IMR-90 (cell line): ENCODE measurements at regions not wholly inside any gene's neighbourhood (a gene's known extent, or its start where the extent isn't known, plus 50 kb on each side); places are given as distances from the start of the nearest gene placed in this dataset.
A peak's percentile ranks its signal among the peaks of the same experiment; 100 is the strongest.

ENCODE experiments used
- ATAC-seq: fragments of 200-7000 bp; cut with Tn5 transposase; 2 replicates; pipeline ENCODE4 v1.9.1; 2020; ENCODE audit warnings: low read depth, mild to moderate bottlenecking, moderate library complexity
- BruUV-seq: library from RNA; stranded (reverse); fragments of 400-500 nt; replicated peaks from 2 replicates; lab custom pipeline; 2021; lab: Mats Ljungman, UMichigan
- CTCF ChIA-PET: fragments of 300-600 bp; formaldehyde crosslinking; extraction: SDS; loops from one replicate; lab custom pipeline; 2021; ENCODE audit warnings: antibody characterized with exemption; lab: Yijun Ruan, JAX
- POLR2A ChIA-PET: fragments of 300-600 bp; sonication (Branson Sonifier 250); formaldehyde crosslinking; loops from one replicate; lab custom pipeline; 2022; ENCODE audit warnings: antibody characterized with exemption; ENCODE audit not compliant: unreplicated experiment; lab: Charles Lee
- DNase-seq: peaks from one replicate; pipeline ENCODE4 v3.0.0; 2013
- H2AFZ ChIP-seq: replicated peaks from 2 replicates; pipeline ENCODE3; 2013; ENCODE audit warnings: low read length, mild to moderate bottlenecking; ENCODE audit not compliant: poor library complexity
- H2AK5ac ChIP-seq: 2 replicates; pipeline ENCODE4 v1.6.1; 2013; ENCODE audit warnings: low read depth, low read length, inconsistent platforms
- H2AK9ac ChIP-seq: replicated peaks from 2 replicates; pipeline ENCODE3; 2013; ENCODE audit warnings: mild to moderate bottlenecking, low read depth, low read length, moderate library complexity; ENCODE audit not compliant: poor library complexity
- H2BK120ac ChIP-seq: 2 replicates; pipeline ENCODE4 v1.6.1; 2013; ENCODE audit warnings: low read depth, low read length, inconsistent platforms
- H2BK15ac ChIP-seq: 3 replicates; pipeline ENCODE4 v1.6.1; 2013; ENCODE audit warnings: low read depth, low read length, inconsistent platforms
- H2BK20ac ChIP-seq: 2 replicates; pipeline ENCODE4 v1.6.1; 2013; ENCODE audit warnings: low read depth, mild to moderate bottlenecking, inconsistent platforms, low read length, moderate library complexity
- H2BK5ac ChIP-seq: 2 replicates; pipeline ENCODE4 v1.6.1; 2013; ENCODE audit warnings: mild to moderate bottlenecking, low read depth, low read length, inconsistent platforms; ENCODE audit not compliant: poor library complexity, severe bottlenecking
- H3K14ac ChIP-seq: replicated peaks from 2 replicates; pipeline ENCODE4 v1.6.1; 2013; ENCODE audit warnings: low read depth, low read length, inconsistent platforms
- H3K18ac ChIP-seq: 2 replicates; pipeline ENCODE4 v1.6.1; 2013; ENCODE audit warnings: low read depth, low read length, control low read depth
- H3K23ac ChIP-seq: 2 replicates; pipeline ENCODE4 v1.6.1; 2013; ENCODE audit warnings: low read depth, low read length, inconsistent platforms
- H3K27ac ChIP-seq: 2 replicates; pipeline ENCODE4 v1.5.1; 2013; ENCODE audit warnings: mild to moderate bottlenecking, control low read depth, low read length; ENCODE audit not compliant: insufficient read depth
- H3K27me3 ChIP-seq: 2 replicates; pipeline ENCODE4 v1.6.1; 2013; ENCODE audit warnings: low read length; ENCODE audit not compliant: control insufficient read depth, insufficient read depth
- H3K36me3 ChIP-seq: 2 replicates; pipeline ENCODE4 v1.6.1; 2013; ENCODE audit warnings: low read length, mixed read lengths; ENCODE audit not compliant: control insufficient read depth, insufficient read depth
- H3K4ac ChIP-seq: 2 replicates; pipeline ENCODE4 v1.6.1; 2013; ENCODE audit warnings: low read depth, low read length, inconsistent platforms
- H3K4me1 ChIP-seq: 2 replicates; pipeline ENCODE4 v1.6.1; 2013; ENCODE audit warnings: low read length, mixed read lengths; ENCODE audit not compliant: control insufficient read depth, insufficient read depth
- H3K4me2 ChIP-seq: 2 replicates; pipeline ENCODE4 v1.6.1; 2013; ENCODE audit warnings: low read depth, mild to moderate bottlenecking, control low read depth, low read length, moderate library complexity
- H3K4me3 ChIP-seq: 2 replicates; pipeline ENCODE4 v1.5.1; 2013; ENCODE audit warnings: low read depth, mild to moderate bottlenecking, control low read depth, low read length, moderate library complexity; ENCODE audit not compliant: insufficient read depth
- H3K56ac ChIP-seq: 2 replicates; pipeline ENCODE4 v1.6.1; 2013; ENCODE audit warnings: low read length, inconsistent platforms; ENCODE audit not compliant: insufficient read depth; ENCODE audit errors: extremely low read depth
- H3K79me1 ChIP-seq, 2 experiments: 2 replicates each; pipeline ENCODE4 v1.6.1; 2013; ENCODE audit warnings: low read length in 2 of 2, inconsistent platforms in 1 of 2, low read depth in 1 of 2
- H3K9ac ChIP-seq: 2 replicates; pipeline ENCODE4 v1.6.1; 2013; ENCODE audit warnings: low read depth, low read length, control low read depth
- H3K9me1 ChIP-seq: 2 replicates; pipeline ENCODE4 v1.6.1; 2013; ENCODE audit warnings: low read length, inconsistent platforms; ENCODE audit not compliant: insufficient read depth
- H3K9me3 ChIP-seq: 2 replicates; pipeline ENCODE4 v1.6.1; 2013; ENCODE audit warnings: low read length; ENCODE audit not compliant: control insufficient read depth, insufficient read depth
- H4K20me1 ChIP-seq: 2 replicates; pipeline ENCODE4 v1.6.1; 2013; ENCODE audit warnings: low read length, inconsistent platforms; ENCODE audit not compliant: insufficient read depth
- H4K5ac ChIP-seq: 2 replicates; pipeline ENCODE4 v1.6.1; 2013; ENCODE audit warnings: mild to moderate bottlenecking, low read depth, low read length, control low read depth
- H4K8ac ChIP-seq, 2 experiments: 2 replicates each; pipeline ENCODE4 v1.6.1; 2013; ENCODE audit warnings: low read depth in 2 of 2, low read length in 2 of 2, control low read depth in 1 of 2, inconsistent platforms in 1 of 2
- H4K91ac ChIP-seq: 2 replicates; pipeline ENCODE4 v1.6.1; 2013; ENCODE audit warnings: low read depth, low read length, inconsistent platforms; ENCODE audit not compliant: insufficient read depth
- MAFK ChIP-seq: IDR thresholded peaks from 2 replicates; pipeline ENCODE4 v1.6.1; 2012; ENCODE audit warnings: low read depth, low read length, improper control_type of control experiment
- RCOR1 ChIP-seq: IDR thresholded peaks from 2 replicates; pipeline ENCODE4 v1.6.1; 2012; ENCODE audit warnings: mild to moderate bottlenecking, low read length, improper control_type of control experiment; ENCODE audit not compliant: insufficient replicate concordance
- WGBS, 2 experiments: methylation state at CpG; one replicate each; pipeline versions ENCODE4 v1.1.5 to v1.1.7; 2013; ENCODE audit warnings: missing lambda C conversion rate in 2 of 2; ENCODE audit not compliant: insufficient read length in 1 of 2; ENCODE audit errors: extremely low coverage in 2 of 2; 5-methylcytosine and 5-hydroxymethylcytosine counted together
- dilution Hi-C: fragments of 300-500 bp; cut with HindIII; formaldehyde crosslinking; loops from one replicate; pipeline ENCODE4 v1.14.3; 2018; ENCODE audit warnings: low sequenced_read_pairs; ENCODE audit not compliant: unreplicated experiment
- in situ Hi-C: fragments of 300-500 bp; cut with MboI; formaldehyde crosslinking; loops from 3 replicates; pipeline ENCODE4 v1.14.3; 2019; ENCODE audit warnings: low sequenced_read_pairs, inconsistent platforms, mixed read lengths
- intact Hi-C: fragments of 100-400 bp; cut with micrococcal nuclease; formaldehyde crosslinking; loops from 2 replicates; pipeline ENCODE4 v1.10.0; 2022

DNA sequence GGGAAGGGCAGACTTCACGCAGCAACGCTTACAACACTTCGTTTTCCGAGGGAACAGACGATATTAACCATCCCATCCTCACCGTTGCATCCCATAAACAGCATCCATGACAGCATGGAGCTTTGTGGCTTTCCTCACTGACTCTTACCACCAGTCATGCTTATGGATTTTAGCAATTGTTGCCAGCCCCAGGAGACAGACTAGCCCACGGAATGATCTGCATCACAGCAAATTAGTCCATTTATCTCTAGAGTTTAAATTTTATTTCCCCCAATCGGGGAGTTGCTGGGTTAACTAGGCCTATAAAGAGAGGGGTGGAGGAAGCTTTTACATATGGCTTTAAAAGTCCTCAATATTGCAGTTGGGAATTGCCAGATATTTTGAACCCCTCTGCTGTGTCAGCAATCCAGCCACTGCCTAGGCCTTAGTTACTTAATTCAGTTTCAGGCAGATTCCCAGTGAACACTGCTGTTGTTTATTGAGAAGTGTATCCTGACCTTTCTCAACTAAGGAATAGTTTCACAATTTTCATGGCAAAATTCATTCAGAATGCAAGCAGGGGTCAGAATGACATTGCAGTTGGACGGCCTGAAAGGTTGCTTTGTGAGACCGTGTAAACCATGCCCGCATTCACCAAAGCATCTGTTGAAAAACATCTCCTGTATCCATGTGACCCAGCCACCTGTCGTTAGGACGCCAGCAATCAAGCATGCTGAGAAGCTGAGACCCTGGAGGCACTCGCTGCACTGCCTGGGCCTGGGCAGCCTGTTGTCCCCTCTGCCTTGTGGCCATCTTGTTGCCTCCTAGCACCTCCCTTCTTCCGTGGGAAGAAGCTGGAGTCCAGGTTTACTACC is 397.4 kb upstream of the TPM1 start:
- H3K27ac ChIP-seq: no peak overlapping the region
- no peaks in the 10 kb centered on the region for H3K9me3 ChIP-seq
- no peaks in the 10 kb centered on the region for H3K27me3 ChIP-seq
- no peak overlapping the region for H3K9ac ChIP-seq
- CTCF ChIA-PET: interaction anchor here (0.6 to 0.7 kb wide), 2 partner anchors 53 to 89 kb away, joined by 3 read pairs; no protein-coding TSS in a partner anchor
- no peaks in the 10 kb centered on the region for H3K36me3 ChIP-seq
- no peak overlapping the region for H4K91ac ChIP-seq
- peak overlapping the region; percentile 21 for H2AFZ ChIP-seq
- H2AK9ac ChIP-seq: no peak overlapping the region
- no peak overlapping the region for H3K18ac ChIP-seq
- no TSS peak for BruUV-seq
- no peaks in the 10 kb centered on the region; the same call in 1 of the 2 replicates for H4K20me1 ChIP-seq
- DNase-seq (peak; percentile 24), ATAC-seq (no peak)
- in situ Hi-C loops (no loop called here), intact Hi-C loops (loop anchor here (5.0 kb wide), 1 partner anchor 253 kb away; the partner anchor contains the start of gene TLN2), dilution Hi-C loops (no loop called here)
- no peak overlapping the region for H2BK120ac ChIP-seq
- no peak overlapping the region for H3K4me3 ChIP-seq
- no peak overlapping the region for H3K23ac ChIP-seq
- H2BK5ac ChIP-seq: no peak overlapping the region
- no peaks in the 10 kb centered on the region for H3K9me1 ChIP-seq
- no peak overlapping the region for H3K14ac ChIP-seq
- no peak overlapping the region for H2AK5ac ChIP-seq
- H3K56ac ChIP-seq: no peak overlapping the region
- no peak overlapping the region for H4K8ac ChIP-seq
- POLR2A ChIA-PET: no interaction called here
- WGBS, 2 experiments: 70% methylated on average over 12 of the region's 15 CpGs; no CpG with 5 or more reads in 1 of the 2 experiments
- no peak overlapping the region for H2BK15ac ChIP-seq
- no peak overlapping the region for H3K4ac ChIP-seq
- peak; percentile 33 for TF ChIP-seq MAFK
- no peak for TF ChIP-seq RCOR1
- peaks cover 3% of the 10 kb centered on the region; the same call in 1 of the 2 replicates for H3K4me1 ChIP-seq
- H3K4me2 ChIP-seq: no peak overlapping the region
- H4K5ac ChIP-seq: no peak overlapping the region
- H2BK20ac ChIP-seq: no peak overlapping the region
- no peaks in the 10 kb centered on the region; a peak in 2 of 4 replicates for H3K79me1 ChIP-seq
